ENCODE measurements at regions not wholly inside any gene's neighbourhood (a gene's known extent, or its start where the extent isn't known, plus 50 kb on each side); places are given as distances from the start of the nearest gene placed in this dataset.
"Not testable (repeated sequence)": the region's sequence is repeated elsewhere in the genome, so short reads cannot be mapped to it uniquely, and the experiment has no call there.

DNA sequence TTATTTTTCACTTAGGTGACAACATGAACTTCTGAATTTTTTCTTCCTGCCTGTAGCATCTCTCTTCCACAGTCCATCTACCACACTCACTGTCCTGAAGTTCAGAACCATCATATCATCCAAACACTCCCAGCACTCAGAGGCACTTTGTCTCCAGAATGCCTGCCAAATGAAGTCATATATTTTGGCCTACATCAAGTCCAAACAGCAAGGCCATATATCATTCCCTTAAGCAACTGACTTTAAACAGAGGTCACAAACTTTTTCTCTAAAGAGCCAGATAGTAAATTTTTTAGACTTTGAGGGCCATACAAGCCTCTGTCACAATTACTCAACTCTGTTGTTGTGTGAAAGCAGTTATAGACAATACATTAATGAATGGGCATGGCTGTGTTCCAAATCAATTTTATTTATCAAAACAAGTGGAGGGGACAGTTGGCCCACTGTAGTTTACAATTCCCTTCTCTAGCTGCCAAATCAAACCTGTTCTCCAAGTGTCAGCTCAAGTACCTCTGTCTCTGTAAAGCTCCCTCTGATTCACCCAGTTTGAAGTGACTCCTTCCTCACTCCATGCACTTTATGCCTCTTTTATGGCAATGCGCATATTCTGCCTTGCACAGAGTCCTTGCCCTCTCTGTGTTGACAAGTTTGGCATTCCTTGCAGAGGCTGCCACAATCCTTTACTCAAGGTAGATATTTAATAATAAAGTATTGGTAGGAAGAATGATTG, 305.7 kb downstream of the FZD1 start:
- DNase-seq (ENCODE audit: low spot score) = no peak
- no peak for TF ChIP-seq CTCF (IDR thresholded peaks at IDR 0.05; ENCODE audit: extremely low read depth, missing control alignments)

DNA sequence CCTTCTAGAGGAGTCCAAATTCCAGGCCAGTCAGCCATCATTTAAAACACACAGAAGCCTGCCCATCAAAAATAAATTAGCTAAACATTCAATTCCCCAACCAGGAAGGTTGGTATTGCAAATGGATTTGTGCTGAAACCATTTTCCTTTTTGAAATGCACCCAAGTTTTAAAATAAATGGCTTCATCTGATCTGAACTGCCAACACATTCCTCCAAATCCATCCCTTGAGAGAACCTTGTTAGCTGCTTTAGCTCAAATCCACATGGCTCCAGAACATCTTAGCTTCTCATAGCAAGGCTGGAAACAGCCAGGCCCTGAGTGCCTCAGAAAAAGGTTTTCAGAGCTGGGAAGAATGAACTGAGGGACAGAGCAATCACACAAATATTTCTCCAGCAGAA, 306.3 kb downstream of the FZD1 start:
- no peak for TF ChIP-seq CTCF (IDR thresholded peaks at IDR 0.05; ENCODE audit: extremely low read depth, missing control alignments)
- no peak for DNase-seq (ENCODE audit: low spot score)

- DNase-seq (ENCODE audit: low spot score) = no peak
Observed at GRCh38 chr7:91571601-91572000, 307.4 kb downstream of the FZD1 start.

DNA sequence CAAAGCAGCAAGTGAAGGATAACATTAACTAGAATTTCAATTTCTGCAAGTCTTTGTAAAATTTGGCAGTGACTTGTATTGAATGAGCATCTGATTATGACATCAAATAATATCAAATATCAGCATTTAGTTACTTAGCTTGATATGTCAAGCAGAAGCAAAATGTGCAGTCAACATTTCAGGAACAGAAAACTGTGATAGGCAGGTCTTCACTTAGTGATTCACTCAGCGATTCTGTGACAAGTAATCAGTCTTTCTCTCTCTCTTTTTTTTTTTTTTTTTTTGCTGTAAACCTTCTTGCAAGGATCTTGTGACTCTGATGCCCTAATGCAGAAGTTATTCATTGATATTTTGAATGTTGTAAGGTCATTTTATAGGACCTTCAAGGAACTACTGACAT, 307.1 kb downstream of the MTERF1 start:
- TF ChIP-seq CTCF (IDR thresholded peaks at IDR 0.05; ENCODE audit: extremely low read depth, missing control alignments) = no peak
- no peak for DNase-seq (ENCODE audit: low spot score)

More at GRCh38 chr7:91571601-91572000, 307.4 kb downstream of the FZD1 start:
- no peak for TF ChIP-seq CTCF (IDR thresholded peaks at IDR 0.05; ENCODE audit: extremely low read depth, missing control alignments)

- DNase-seq (ENCODE audit: low spot score) = not testable (repeated sequence)
Observed at GRCh38 chr7:91576459-91576858, 304.0 kb downstream of the MTERF1 start.

DNA sequence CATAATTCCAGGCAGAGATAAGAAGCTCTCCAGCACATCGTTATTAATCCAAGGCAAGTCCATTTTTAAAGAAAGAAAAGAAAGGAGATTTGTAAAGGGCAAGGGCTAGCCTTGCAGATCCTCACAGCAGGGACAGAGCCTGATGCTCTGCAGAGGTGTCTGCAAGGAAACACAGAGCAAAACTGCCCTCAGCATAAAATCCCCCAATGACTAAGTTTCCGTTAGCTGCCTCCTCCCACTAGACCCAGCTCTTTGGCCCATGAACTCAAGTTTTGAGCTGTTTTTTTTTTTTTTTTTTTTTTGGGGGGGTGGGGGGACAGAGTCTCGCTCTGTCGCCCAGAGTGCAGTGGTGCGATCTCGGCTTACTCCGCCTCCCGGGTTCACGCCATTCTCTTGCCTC, 300.7 kb downstream of the MTERF1 start:
- no peak for TF ChIP-seq CTCF (IDR thresholded peaks at IDR 0.05; ENCODE audit: extremely low read depth, missing control alignments)
- no peak for DNase-seq (ENCODE audit: low spot score)

DNA sequence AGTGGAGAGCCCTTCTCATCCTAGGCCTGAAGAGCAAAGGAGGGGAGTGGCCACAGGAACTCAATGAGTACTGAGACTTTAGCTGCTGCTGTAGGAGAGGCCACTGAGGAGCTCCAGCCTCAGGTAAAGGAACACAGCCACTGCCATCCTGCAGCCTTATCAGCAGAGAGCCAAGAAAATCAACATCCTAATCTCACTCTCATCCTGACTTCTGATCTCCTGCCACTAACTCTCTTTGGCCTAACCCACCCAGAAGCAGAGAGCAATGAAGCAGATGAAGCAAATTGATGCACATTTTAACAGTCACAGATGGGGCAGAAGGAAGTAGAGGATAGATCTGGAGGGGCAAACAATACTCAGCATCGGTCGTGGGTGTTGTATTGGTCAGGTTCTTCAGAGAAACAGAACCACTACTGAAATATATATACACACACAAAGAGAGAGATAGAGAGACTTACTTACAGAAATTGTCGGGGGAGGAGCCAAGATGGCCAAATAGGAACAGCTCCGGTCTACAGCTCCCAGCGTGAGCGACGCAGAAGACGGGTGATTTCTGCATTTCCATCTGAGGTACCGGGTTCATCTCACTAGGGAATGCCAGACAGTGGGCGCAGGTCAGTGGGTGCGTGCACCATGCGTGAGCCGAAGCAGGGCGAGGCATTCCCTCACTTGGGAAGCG, 297.6 kb downstream of the MTERF1 start:
- DNase-seq (ENCODE audit: low spot score) = no peak
- TF ChIP-seq CTCF (IDR thresholded peaks at IDR 0.05; ENCODE audit: extremely low read depth, missing control alignments) = no peak

DNA sequence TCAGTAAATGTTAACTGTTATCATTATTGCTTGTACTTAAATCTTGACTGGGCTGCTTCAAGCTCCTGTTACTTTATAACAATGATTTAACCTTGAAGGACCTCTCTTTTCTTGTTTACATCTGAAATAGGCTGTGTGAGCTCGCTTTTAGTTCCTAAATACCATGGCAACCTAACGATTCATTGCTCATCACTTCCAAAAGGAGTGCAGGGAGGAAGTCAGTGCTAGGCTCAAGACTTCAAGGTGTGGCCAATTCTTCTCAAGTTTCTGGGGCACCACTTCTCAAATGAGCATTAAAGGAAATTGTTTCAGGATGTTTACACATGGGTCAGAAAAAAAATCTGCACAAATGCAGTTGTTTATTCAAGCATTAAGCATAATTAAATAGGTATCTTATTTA, 284.2 kb downstream of the MTERF1 start:
- no peak for TF ChIP-seq CTCF (IDR thresholded peaks at IDR 0.05; ENCODE audit: extremely low read depth, missing control alignments)
- DNase-seq (ENCODE audit: low spot score) = no peak
